Peyer's patch (tissue), 4 donors: ENCODE measurements at regions not wholly inside any gene's neighbourhood (a gene's known extent, or its start where the extent isn't known, plus 50 kb on each side); places are given as distances from the start of the nearest gene placed in this dataset.

ENCODE experiments used
- DNase-seq, 3 donors: peaks; one replicate each; pipeline ENCODE4 v3.0.0-alpha.2; 2017 to 2019
- H3K27ac ChIP-seq, 4 donors: fragments of 200-600 bp; sonication (generic); one replicate each; pipeline ENCODE4 v1.5.1; 2016 to 2019
- H3K27me3 ChIP-seq, 2 donors: fragments of 200-600 bp; sonication (generic); one replicate each; pipeline ENCODE4 v1.5.1; 2019
- H3K36me3 ChIP-seq, 3 donors: fragments of 200-600 bp; sonication (generic); one replicate each; pipeline ENCODE4 v1.5.1; 2016 to 2019
- H3K4me1 ChIP-seq, 4 donors: fragments of 200-600 bp; sonication (generic); one replicate each; pipeline ENCODE4 v1.5.1; 2016 to 2019
- H3K4me3 ChIP-seq, 4 donors: fragments of 200-600 bp; sonication (generic); 1 replicate in 3 of 4; 2 replicates in 1 of 4; pipeline ENCODE4 v1.5.1; 2016 to 2019; ENCODE audit warnings: mild to moderate bottlenecking in 1 of 4
- H3K9me3 ChIP-seq, 4 donors: fragments of 200-600 bp; sonication (generic); one replicate each; pipeline ENCODE4 v1.5.1; 2016 to 2019; ENCODE audit warnings: mild to moderate bottlenecking in 1 of 4
- POLR2A ChIP-seq, 2 donors: fragments of 450-650 bp; IDR thresholded peaks; one replicate each; pipeline ENCODE4 v1.5.1; 2017; ENCODE audit warnings: antibody characterized with exemption in 2 of 2, mild to moderate bottlenecking in 2 of 2, moderate library complexity in 2 of 2
- TF ChIP-seq, protein P1 (sequence below), 6 experiments: fragments of 450-650 bp in 4 of 6; fragments of 200-600 bp in 2 of 6; sonication (generic) in 1 of 6; IDR thresholded peaks; one replicate each; pipeline ENCODE4 v1.5.1; 2017 to 2019; ENCODE audit warnings: antibody characterized with exemption in 6 of 6, mild to moderate bottlenecking in 3 of 6, moderate library complexity in 1 of 6

DNA sequence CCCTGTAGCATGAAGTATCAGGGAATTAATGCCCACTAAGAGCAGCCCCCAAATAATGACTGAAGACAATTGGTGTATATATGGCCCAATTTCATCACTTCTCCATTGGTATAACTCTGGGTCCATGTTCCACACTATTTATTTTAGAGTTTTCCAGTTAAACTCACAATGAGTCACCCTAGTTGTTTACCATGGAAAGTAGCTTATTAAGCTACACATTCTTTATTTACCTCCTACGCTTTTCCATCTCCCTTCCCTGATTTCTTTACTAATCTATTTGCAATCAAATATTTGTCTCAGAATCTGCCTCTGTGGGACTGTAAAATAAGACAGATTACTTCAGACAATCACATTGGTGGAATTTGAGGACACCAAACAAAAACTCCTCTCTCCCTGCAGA lies 655.6 kb downstream of the SORCS1 start:
- TF ChIP-seq, protein P1, sequence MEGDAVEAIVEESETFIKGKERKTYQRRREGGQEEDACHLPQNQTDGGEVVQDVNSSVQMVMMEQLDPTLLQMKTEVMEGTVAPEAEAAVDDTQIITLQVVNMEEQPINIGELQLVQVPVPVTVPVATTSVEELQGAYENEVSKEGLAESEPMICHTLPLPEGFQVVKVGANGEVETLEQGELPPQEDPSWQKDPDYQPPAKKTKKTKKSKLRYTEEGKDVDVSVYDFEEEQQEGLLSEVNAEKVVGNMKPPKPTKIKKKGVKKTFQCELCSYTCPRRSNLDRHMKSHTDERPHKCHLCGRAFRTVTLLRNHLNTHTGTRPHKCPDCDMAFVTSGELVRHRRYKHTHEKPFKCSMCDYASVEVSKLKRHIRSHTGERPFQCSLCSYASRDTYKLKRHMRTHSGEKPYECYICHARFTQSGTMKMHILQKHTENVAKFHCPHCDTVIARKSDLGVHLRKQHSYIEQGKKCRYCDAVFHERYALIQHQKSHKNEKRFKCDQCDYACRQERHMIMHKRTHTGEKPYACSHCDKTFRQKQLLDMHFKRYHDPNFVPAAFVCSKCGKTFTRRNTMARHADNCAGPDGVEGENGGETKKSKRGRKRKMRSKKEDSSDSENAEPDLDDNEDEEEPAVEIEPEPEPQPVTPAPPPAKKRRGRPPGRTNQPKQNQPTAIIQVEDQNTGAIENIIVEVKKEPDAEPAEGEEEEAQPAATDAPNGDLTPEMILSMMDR (IDR thresholded peaks at IDR 0.05) = no peak
- no peak for TF ChIP-seq POLR2A (IDR thresholded peaks at IDR 0.05)
- no peak overlapping the region for H3K4me3 ChIP-seq
- no peak for DNase-seq
- H3K9me3 ChIP-seq = no peaks in the 10 kb centered on the region
- H3K27me3 ChIP-seq = no peaks in the 10 kb centered on the region
- H3K27ac ChIP-seq = no peak overlapping the region
- no peaks in the 10 kb centered on the region for H3K36me3 ChIP-seq
- H3K4me1 ChIP-seq = no peaks in the 10 kb centered on the region

DNA sequence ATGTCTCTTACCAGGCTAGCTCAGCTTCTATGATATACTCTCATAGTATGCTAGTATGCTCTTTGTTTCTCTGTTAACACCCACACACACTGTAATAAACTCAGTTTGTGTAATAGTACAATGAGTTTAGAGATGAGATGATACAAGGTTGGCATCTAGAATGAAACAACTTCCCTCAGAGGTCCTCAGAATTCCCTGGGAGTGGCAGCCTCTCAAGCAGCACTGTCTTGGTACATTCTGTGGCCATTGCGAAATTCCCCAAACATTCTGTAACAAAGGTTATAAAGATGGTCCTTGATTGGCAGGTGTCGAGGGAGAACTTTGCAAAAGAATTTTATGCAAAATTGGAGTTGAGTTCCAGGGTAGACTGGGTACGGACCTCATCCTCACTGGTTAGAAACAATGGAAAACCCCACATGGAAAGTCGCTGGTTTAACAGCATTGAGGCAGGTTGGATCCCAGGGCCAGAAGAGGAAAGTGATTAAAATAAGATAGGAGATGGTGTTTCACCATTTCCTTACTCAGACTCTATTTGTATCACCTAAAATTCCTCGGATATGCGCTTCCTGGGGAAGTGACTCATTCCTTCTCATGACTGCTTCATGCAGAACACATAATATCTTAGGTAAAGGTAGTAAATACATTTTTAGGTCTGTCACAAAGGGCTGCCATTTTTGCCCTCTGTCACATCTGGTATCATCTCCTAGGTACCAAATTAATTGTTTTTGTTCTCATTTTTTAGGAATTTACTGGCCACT lies 657.8 kb downstream of the SORCS1 start:
- Histone ChIP-seq H3K27ac (no peak overlapping the region), H3K27me3 (no peaks in the 10 kb centered on the region), H3K4me1 (no peaks in the 10 kb centered on the region), H3K36me3 (no peaks in the 10 kb centered on the region), H3K4me3 (no peak overlapping the region), H3K9me3 (no peaks in the 10 kb centered on the region)
- no peak for DNase-seq
- no peak for TF ChIP-seq POLR2A (IDR thresholded peaks at IDR 0.05)
- TF ChIP-seq, protein P1 (IDR thresholded peaks at IDR 0.05) = no peak

DNA sequence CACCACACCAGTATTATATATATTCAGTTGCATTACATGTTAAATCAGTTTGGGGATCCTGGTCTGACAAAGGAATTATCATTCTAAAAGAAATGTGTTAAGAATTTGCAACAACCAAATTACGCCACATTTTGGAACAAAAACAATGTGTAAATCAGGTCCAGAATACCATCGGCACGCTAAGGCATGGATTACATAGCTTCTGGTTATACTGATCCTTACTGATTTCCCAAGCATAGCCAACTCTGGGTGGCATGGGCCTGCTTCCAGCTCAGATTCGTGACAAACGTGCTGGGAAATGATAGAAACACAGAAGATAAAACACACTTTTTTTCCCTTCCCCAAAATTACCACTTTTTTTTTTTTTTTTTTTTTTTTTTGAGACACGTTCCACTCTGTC lies 660.0 kb downstream of the SORCS1 start:
- Histone ChIP-seq H3K27me3 (no peaks in the 10 kb centered on the region), H3K4me1 (no peaks in the 10 kb centered on the region), H3K36me3 (no peaks in the 10 kb centered on the region), H3K9me3 (no peaks in the 10 kb centered on the region), H3K4me3 (no peak overlapping the region), H3K27ac (no peak overlapping the region)
- no peak for DNase-seq
- no peak for TF ChIP-seq POLR2A (IDR thresholded peaks at IDR 0.05)
- TF ChIP-seq, protein P1 (IDR thresholded peaks at IDR 0.05) = no peak

DNA sequence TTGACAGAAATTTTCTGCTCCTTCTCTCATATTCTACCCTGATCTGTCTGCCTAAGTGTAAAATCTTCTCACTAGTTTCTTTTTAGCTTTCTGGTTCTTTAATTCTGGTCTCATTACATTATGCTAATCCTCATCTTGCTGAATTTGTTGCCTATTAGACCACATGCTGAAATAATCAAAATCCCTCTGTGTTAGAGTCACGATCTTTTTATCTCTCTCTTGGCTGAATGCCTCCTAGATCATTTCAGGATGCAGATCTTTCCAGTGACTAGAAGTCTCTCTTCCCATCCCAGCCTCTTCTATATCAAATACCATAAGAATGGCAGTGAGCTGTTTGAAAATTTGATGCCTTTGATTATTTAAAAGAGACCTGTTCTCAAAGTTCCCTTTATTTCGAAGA lies 661.9 kb downstream of the SORCS1 start:
- Histone ChIP-seq H3K4me3 (no peak overlapping the region), H3K27me3 (no peaks in the 10 kb centered on the region), H3K27ac (no peak overlapping the region), H3K4me1 (no peaks in the 10 kb centered on the region), H3K9me3 (no peaks in the 10 kb centered on the region), H3K36me3 (no peaks in the 10 kb centered on the region)
- TF ChIP-seq POLR2A (IDR thresholded peaks at IDR 0.05) = no peak
- TF ChIP-seq, protein P1 (IDR thresholded peaks at IDR 0.05) = no peak
- DNase-seq = no peak

DNA sequence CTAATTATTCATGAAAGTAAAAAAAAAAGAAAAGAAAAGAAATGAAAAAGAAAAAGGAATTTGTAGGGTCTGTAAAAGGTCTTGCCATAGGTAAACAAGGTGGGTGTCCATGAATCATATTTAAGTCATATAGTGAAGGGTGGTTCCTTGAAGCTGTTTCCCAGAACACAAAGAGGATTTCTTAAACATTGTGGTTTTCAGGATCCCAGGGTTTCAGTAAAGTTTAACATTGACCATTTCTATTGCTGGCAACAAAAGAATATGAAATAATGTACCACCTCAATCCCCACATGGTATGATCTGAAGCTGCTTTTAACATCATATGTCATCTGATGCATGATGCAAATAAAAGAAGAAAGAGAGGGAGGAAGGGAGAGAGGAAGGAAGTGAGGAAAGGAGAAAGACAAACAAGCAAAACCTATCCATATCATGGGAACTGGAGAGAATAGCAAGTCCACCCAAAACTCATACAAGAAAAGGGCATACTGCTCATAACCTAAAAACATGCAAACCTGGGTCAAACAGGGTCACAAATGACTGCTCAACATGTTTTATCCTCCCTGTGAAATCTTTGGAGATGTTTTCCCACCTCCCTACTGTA lies 663.5 kb downstream of the SORCS1 start:
- Histone ChIP-seq H3K27ac (no peak overlapping the region), H3K4me3 (no peak overlapping the region), H3K4me1 (no peaks in the 10 kb centered on the region), H3K36me3 (no peaks in the 10 kb centered on the region), H3K9me3 (no peaks in the 10 kb centered on the region), H3K27me3 (no peaks in the 10 kb centered on the region)
- no peak for DNase-seq
- no peak for TF ChIP-seq POLR2A (IDR thresholded peaks at IDR 0.05)
- TF ChIP-seq, protein P1 (IDR thresholded peaks at IDR 0.05) = no peak
